B cell (primary cell): ENCODE measurements at regions not wholly inside any gene's neighbourhood (a gene's known extent, or its start where the extent isn't known, plus 50 kb on each side); places are given as distances from the start of the nearest gene placed in this dataset.

ENCODE experiments used
- ATAC-seq: fragments of 200-7000 bp; cut with Tn5 transposase; one replicate; pipeline ENCODE4 v1.10.0; 2021; ENCODE audit warnings: low read depth, mild to moderate bottlenecking, moderate number of reproducible peaks, moderate library complexity
- CTCF ChIA-PET: fragments of 350-600 bp; sonication (Branson Sonifier 250); formaldehyde crosslinking; loops from one replicate; lab custom pipeline; 2021; ENCODE audit warnings: antibody characterized with exemption, inconsistent platforms; lab: Charles Lee
- POLR2A ChIA-PET: fragments of 350-600 bp; sonication (Branson Sonifier 250); formaldehyde crosslinking; loops from one replicate; lab custom pipeline; 2021; ENCODE audit warnings: antibody characterized with exemption; lab: Charles Lee
- DNase-seq: peaks from one replicate; pipeline ENCODE4 v3.0.0; 2013
- H2AFZ ChIP-seq: 2 replicates; pipeline ENCODE4 v1.6.1; 2012; ENCODE audit warnings: mild to moderate bottlenecking, low read depth, low read length; ENCODE audit not compliant: insufficient read depth, poor library complexity, severe bottlenecking
- H3K27ac ChIP-seq, 2 donors: 1 replicate in 1 of 2; 2 replicates in 1 of 2; pipeline ENCODE4 v1.5.1; 2012 to 2013; ENCODE audit warnings: low read length in 2 of 2, mild to moderate bottlenecking in 2 of 2, moderate library complexity in 1 of 2
- H3K27me3 ChIP-seq, 4 experiments: fragments of 200-600 bp in 1 of 4; sonication (generic) in 1 of 4; replicated peaks in 1 of 4; 1 replicate in 2 of 4; 2 replicates in 2 of 4; pipeline versions ENCODE4 v1.6.1 to v1.7.0; 2013 to 2016; ENCODE audit warnings: low read length in 3 of 4, mild to moderate bottlenecking in 2 of 4, mixed read lengths in 1 of 4, moderate library complexity in 1 of 4; ENCODE audit not compliant: insufficient read depth in 4 of 4, control insufficient read depth in 3 of 4; ENCODE audit errors: control extremely low read depth in 1 of 4
- H3K36me3 ChIP-seq, 2 experiments: replicated peaks in 1 of 2; 1 replicate in 1 of 2; 2 replicates in 1 of 2; pipeline versions ENCODE4 v1.6.1 to v1.7.1; 2013; ENCODE audit warnings: low read length in 1 of 2; ENCODE audit not compliant: insufficient read depth in 2 of 2, control insufficient read depth in 1 of 2; ENCODE audit errors: control extremely low read depth in 1 of 2, extremely low read depth in 1 of 2
- H3K4me1 ChIP-seq, 2 donors: fragments of 200-600 bp in 1 of 2; sonication (generic) in 1 of 2; 1 replicate in 1 of 2; 2 replicates in 1 of 2; pipeline versions ENCODE4 v1.5.1 to v1.6.1; 2013 to 2017; ENCODE audit warnings: low read length in 2 of 2; ENCODE audit not compliant: control insufficient read depth in 2 of 2, insufficient read depth in 2 of 2
- H3K4me2 ChIP-seq: replicated peaks from 2 replicates; pipeline ENCODE3; 2012; ENCODE audit warnings: mild to moderate bottlenecking, low read depth, low read length; ENCODE audit not compliant: poor library complexity, severe bottlenecking
- H3K4me3 ChIP-seq, 5 experiments: fragments of 200-600 bp in 1 of 5; sonication (generic) in 1 of 5; 1 replicate in 3 of 5; 2 replicates in 2 of 5; pipeline versions ENCODE4 v1.5.1 to v1.7.0; 2011 to 2016; ENCODE audit warnings: low read length in 4 of 5, mild to moderate bottlenecking in 4 of 5, low read depth in 2 of 5, control low read depth in 1 of 5, moderate library complexity in 1 of 5; ENCODE audit not compliant: insufficient read depth in 1 of 5; ENCODE audit errors: control extremely low read depth in 1 of 5, extremely low read depth in 1 of 5
- H3K79me2 ChIP-seq: fragments of 200-600 bp; sonication (generic); one replicate; pipeline ENCODE4 v1.6.0; 2016; ENCODE audit warnings: low read length; ENCODE audit not compliant: control insufficient read depth, insufficient read depth
- H3K9ac ChIP-seq: fragments of 200-600 bp; sonication (generic); 2 replicates; pipeline ENCODE4 v1.6.1; 2017; ENCODE audit warnings: mild to moderate bottlenecking, low read length, moderate library complexity
- H3K9me3 ChIP-seq, 3 donors: one replicate each; pipeline versions ENCODE4 v1.6.1 to v1.7.1; 2013; ENCODE audit warnings: low read length in 2 of 3; ENCODE audit not compliant: control insufficient read depth in 2 of 3, insufficient read depth in 1 of 3; ENCODE audit errors: control extremely low read depth in 1 of 3
- H4K20me1 ChIP-seq: 2 replicates; pipeline ENCODE4 v1.6.0; 2012; ENCODE audit warnings: mild to moderate bottlenecking, low read length; ENCODE audit not compliant: insufficient read depth, control insufficient read depth, poor library complexity, severe bottlenecking
- H3K27ac Mint-ChIP-seq: one replicate; pipeline ENCODE4 v1.8.0; 2021; ENCODE audit warnings: mixed read lengths
- H3K27me3 Mint-ChIP-seq: one replicate; pipeline ENCODE4 v1.8.0; 2021; ENCODE audit warnings: mixed read lengths
- H3K4me1 Mint-ChIP-seq: one replicate; pipeline ENCODE4 v1.8.0; 2021; ENCODE audit warnings: mixed read lengths
- H3K4me3 Mint-ChIP-seq: one replicate; pipeline ENCODE4 v1.8.0; 2021; ENCODE audit warnings: mixed read lengths
- H3K9me3 Mint-ChIP-seq: one replicate; pipeline ENCODE4 v1.8.0; 2022; ENCODE audit warnings: mixed read lengths; ENCODE audit not compliant: insufficient read depth
- EZH2 ChIP-seq: IDR thresholded peaks from 2 replicates; pipeline ENCODE4 v1.6.1; 2012; ENCODE audit warnings: borderline replicate concordance, low read depth, mild to moderate bottlenecking, moderate library complexity, low read length; ENCODE audit not compliant: insufficient read depth, poor library complexity, severe bottlenecking
- WGBS: methylation state at CpG from one replicate; pipeline ENCODE4 v1.1.5; 2013; ENCODE audit warnings: missing lambda C conversion rate; ENCODE audit not compliant: insufficient coverage; 5-methylcytosine and 5-hydroxymethylcytosine counted together
- intact Hi-C: fragments of 100-400 bp; cut with micrococcal nuclease; formaldehyde crosslinking; loops from one replicate; pipeline ENCODE4 v1.10.0; 2022
- TF ChIP-seq, protein P1 (sequence below): fragments of 200-600 bp; IDR thresholded peaks from one replicate; pipeline ENCODE4 v1.8.0; 2022; ENCODE audit warnings: antibody characterized with exemption, mild to moderate bottlenecking

DNA sequence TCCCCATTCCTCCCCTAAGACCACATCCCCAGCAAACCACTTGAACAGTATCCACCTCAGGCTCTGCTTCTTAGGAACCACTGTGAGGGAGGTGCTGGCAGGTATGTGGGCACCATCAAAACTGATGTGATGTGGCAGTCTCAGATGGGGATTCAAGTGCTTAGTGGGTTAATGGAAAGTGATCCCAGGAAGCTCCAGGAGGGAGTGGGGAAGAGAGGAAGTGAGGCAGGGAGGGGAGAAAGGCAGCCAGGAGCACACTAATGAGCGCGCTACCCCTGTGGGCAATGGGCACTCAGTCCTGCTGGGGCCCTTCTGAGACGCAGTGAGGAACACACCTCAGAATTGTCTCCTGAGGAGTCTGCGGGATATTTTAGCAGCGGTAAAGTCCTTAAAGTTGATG, 263.1 kb upstream of the MOCS1 start:
- Histone ChIP-seq H3K9ac (no peak overlapping the region), H3K36me3 (no peaks in the 10 kb centered on the region), H3K9me3 (peaks cover 0 to 7% (median 0%) of the 10 kb centered on the region in 3 donors), H4K20me1 (no peaks in the 10 kb centered on the region), H3K4me3 (no peak overlapping the region), H3K27ac (no peak overlapping the region), H3K79me2 (no peaks in the 10 kb centered on the region), H3K4me1 (no peaks in the 10 kb centered on the region), H3K4me2 (no peak overlapping the region), H2AFZ (no peak overlapping the region), H3K27me3 (no peaks in the 10 kb centered on the region)
- no peaks in the 10 kb centered on the region for H3K27me3 Mint-ChIP-seq
- 92% methylated on average over 5 of the region's 5 CpGs for WGBS
- DNase-seq (no peak), ATAC-seq (no peak)
- H3K27ac Mint-ChIP-seq: no peak overlapping the region
- TF ChIP-seq, protein P1, sequence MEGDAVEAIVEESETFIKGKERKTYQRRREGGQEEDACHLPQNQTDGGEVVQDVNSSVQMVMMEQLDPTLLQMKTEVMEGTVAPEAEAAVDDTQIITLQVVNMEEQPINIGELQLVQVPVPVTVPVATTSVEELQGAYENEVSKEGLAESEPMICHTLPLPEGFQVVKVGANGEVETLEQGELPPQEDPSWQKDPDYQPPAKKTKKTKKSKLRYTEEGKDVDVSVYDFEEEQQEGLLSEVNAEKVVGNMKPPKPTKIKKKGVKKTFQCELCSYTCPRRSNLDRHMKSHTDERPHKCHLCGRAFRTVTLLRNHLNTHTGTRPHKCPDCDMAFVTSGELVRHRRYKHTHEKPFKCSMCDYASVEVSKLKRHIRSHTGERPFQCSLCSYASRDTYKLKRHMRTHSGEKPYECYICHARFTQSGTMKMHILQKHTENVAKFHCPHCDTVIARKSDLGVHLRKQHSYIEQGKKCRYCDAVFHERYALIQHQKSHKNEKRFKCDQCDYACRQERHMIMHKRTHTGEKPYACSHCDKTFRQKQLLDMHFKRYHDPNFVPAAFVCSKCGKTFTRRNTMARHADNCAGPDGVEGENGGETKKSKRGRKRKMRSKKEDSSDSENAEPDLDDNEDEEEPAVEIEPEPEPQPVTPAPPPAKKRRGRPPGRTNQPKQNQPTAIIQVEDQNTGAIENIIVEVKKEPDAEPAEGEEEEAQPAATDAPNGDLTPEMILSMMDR: no peak
- no peak for TF ChIP-seq EZH2
- no peaks in the 10 kb centered on the region for H3K9me3 Mint-ChIP-seq
- ChIA-PET CTCF (no interaction called here), POLR2A (no interaction called here)
- H3K4me3 Mint-ChIP-seq: no peak overlapping the region
- no peaks in the 10 kb centered on the region for H3K4me1 Mint-ChIP-seq
- intact Hi-C loops: no loop called here

DNA sequence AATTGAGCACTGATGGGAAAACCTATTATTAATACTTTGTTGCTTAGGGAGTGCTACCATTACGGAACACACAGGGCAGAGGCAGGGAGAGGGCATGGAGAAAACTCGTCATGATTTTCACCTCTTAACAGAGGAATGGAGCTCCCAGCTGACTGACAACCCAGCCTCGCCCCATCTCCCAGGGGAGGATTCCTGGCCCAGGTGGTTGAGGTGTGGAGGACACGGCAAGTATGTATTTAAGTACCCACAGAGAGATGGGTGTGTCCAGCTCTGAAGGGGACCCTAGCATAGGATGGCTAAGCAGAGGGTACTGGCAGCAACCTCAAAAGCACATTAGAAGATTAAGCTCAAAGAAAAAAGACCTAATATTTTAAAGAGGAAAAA, 261.9 kb upstream of the MOCS1 start:
- H3K9me3 ChIP-seq: peaks cover 0 to 9% (median 0%) of the 10 kb centered on the region in 3 donors
- Mint-ChIP-seq H3K27me3 (no peaks in the 10 kb centered on the region), H3K4me3 (no peak overlapping the region), H3K27ac (no peak overlapping the region), H3K4me1 (no peaks in the 10 kb centered on the region), H3K9me3 (no peaks in the 10 kb centered on the region)
- H3K27ac ChIP-seq: no peak overlapping the region
- TF ChIP-seq, protein P1: no peak
- TF ChIP-seq EZH2: no peak
- POLR2A ChIA-PET: no interaction called here
- H3K79me2 ChIP-seq: no peaks in the 10 kb centered on the region
- ATAC-seq: no peak
- H3K27me3 ChIP-seq: no peaks in the 10 kb centered on the region
- intact Hi-C loops: no loop called here
- no peak overlapping the region for H2AFZ ChIP-seq
- H3K9ac ChIP-seq: no peak overlapping the region
- DNase-seq: no peak
- no peaks in the 10 kb centered on the region for H3K36me3 ChIP-seq
- CTCF ChIA-PET: no interaction called here
- H4K20me1 ChIP-seq: no peaks in the 10 kb centered on the region
- no peak overlapping the region for H3K4me2 ChIP-seq
- no peaks in the 10 kb centered on the region for H3K4me1 ChIP-seq
- no CpG with 5 or more reads among the region's 4 CpGs for WGBS
- no peak overlapping the region for H3K4me3 ChIP-seq
